Fibroblast of peridontal ligament (primary cell): ENCODE measurements at regions not wholly inside any gene's neighbourhood (a gene's known extent, or its start where the extent isn't known, plus 50 kb on each side); places are given as distances from the start of the nearest gene placed in this dataset.
"Not testable (repeated sequence)": the region's sequence is repeated elsewhere in the genome, so short reads cannot be mapped to it uniquely, and the experiment has no call there.

Source experiments
- DNase-seq: peaks from one replicate; pipeline ENCODE4 v3.0.0-alpha.2; 2010; ENCODE audit errors: extremely low read depth

- DNase-seq = no peak
These were observed 69.0 kb upstream of the JARID2 start for GRCh38 chr6:15176816-15177370.

GRCh38 chr6:15183979-15184378, 61.9 kb upstream of the JARID2 start:
- no peak for DNase-seq

- no peak for DNase-seq
These were observed 61.4 kb upstream of the JARID2 start for GRCh38 chr6:15184441-15184861.

- not testable (repeated sequence) for DNase-seq
These were observed 60.8 kb upstream of the JARID2 start for GRCh38 chr6:15185111-15185510.

GRCh38 chr6:15193451-15193850, 52.4 kb upstream of the JARID2 start:
- not testable (repeated sequence) for DNase-seq

GRCh38 chr6:15194453-15194852, 51.4 kb upstream of the JARID2 start:
- DNase-seq = no peak
